Stimulated activated CD4-positive, alpha-beta T cell treated with anti-CD3 and anti-CD28 coated beads, Interleukin-4, amount 100 ng/mL, for 1 hour (primary cell): ENCODE measurements at regions not wholly inside any gene's neighbourhood (a gene's known extent, or its start where the extent isn't known, plus 50 kb on each side); places are given as distances from the start of the nearest gene placed in this dataset.

Experiments
- DNase-seq: peaks from one replicate; pipeline ENCODE4 v3.0.0-alpha.2; 2020

DNA sequence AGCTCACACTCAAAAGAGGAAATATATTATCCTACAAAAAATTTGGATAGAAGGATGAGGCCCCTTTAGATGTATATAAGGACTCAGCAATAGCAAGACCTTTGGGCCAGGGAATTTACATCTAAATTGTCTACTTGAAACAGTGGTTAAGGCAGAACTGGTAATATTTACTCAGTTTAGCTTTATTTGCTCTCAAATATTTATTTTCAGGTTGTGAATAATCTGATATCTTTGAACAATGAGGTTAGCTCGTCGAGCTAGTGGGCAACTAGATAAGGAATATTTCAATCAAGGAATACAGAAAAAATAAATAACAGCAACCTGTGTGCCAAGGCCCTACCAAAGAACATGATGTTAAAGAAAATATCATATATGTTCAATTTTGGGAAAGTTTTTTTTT is 966.3 kb downstream of the DTWD2 start:
- DNase-seq: no peak

DNA sequence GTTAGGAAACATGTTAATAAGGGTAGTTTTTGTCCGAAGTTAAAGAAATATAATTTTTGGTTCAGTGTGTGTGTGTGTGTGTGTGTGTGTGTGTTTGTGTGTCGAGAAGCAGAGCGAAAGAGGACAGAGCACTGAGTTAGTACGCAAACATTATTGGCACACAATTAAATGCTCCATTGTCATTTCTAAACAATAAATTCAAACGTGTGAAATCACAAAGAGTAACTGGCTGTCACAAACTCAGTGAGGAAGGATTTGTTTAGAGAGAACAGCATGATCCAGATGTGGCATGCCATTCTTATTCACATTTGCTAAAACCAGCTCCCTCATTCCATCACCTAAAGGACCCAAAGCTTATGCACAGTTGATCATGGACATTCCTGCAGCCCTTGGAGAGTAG is 970.8 kb downstream of the DTWD2 start:
- no peak for DNase-seq

DNA sequence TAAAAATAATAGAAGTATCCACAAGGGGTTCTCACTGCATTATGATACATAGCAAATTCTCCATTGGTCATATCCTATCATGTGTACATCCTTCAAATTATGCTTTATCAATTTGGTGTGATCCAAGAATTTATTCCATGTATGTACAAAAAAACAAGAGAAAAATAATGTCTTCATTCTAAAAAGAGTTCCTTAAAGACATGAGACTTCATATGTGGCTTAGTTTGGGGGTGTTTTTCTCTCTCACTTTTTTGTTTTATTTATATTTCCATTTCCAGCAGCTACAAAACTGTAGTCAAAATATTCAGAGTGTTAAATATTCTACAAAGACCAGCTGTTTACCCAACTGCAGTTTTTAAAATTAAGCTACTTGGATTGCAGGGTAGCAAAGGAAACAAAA is 972.0 kb downstream of the DTWD2 start:
- DNase-seq: no peak

- no peak for DNase-seq
Observed at GRCh38 chr5:118015511-118015910, 972.8 kb downstream of the DTWD2 start.

- DNase-seq: no peak
Observed at GRCh38 chr5:118009741-118010297, 978.5 kb downstream of the DTWD2 start.

DNA sequence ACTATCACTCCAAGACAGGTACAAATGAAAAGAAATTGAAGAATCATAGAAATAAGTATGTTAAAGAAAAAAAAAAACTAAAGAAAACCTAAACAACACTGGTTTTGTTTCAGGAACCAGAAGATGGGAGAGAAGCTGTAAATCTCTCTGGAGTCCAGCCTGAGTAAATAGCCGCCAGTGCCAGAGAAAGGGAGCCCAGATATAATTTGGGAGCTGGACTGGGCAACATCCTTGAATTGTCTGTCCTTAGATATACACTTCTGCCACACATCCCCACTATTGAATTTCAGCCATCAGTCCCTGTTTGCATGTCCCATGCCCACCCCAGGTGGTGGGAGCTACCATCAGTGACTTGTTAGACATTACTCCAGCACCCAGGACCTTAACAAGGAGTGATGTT is 979.6 kb downstream of the DTWD2 start:
- no peak for DNase-seq

DNA sequence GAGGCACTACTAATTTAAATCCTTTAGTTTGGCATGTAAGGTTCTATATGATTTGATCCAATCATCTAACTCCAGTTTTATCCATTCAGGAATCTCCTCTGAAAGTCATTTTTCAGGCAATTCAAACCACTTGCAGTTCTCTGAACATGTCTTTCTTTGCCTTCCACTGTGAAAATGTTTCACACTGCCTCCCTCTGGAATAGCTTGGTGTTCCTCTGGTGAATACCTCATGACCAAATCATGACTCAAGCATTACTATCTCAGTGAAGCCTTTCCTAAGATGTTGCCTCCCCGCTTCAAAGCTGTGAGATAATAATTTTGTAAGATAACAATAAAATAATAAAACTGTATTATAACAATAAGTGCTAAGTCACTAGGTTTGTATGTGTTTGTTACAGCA is 981.1 kb downstream of the DTWD2 start:
- DNase-seq: no peak

GRCh38 chr5:118006219-118006618 is 982.1 kb downstream of the DTWD2 start:
- DNase-seq: no peak

- no peak for DNase-seq
Observed at GRCh38 chr5:117999939-118000549, 988.3 kb downstream of the DTWD2 start.

DNA sequence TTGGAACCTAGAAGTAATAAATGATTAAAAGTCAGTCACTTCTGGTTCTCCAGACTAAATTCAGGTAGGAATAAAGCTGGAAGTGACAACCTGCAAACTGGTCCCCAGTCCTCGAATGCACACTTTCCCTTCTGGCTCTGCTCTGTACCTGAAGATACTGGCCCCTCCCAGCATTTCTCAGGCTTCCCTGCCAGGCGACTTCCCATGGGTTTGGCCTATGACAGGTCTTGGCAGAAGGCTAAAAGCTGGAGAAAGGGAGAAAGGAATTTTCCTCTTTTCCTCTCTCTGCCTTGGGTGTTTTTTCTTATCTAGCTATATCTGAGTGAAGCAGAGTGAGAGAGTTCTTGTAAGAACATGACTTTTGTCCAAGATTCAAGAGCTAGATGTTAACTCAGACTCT is 1005.7 kb downstream of the DTWD2 start:
- no peak for DNase-seq

DNA sequence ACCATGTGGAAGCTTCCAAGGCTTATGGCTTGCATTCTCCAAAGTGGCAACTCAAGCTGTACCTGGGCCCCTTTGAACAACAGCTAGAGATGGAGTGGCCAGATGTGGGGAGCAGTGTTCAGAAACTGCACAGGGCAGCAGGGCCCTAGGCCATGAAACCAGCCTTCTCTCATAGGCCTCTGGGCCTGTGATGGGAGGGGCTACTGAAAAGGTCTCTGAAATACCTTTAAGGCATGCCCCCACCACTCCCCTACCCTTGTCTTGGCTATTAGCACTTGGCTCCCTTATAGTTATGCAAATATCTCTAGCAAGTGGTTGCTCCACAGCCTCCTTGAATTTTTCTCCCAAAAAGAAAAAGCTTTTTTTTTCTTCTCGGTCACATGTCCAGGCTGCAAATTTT is 1014.6 kb downstream of the DTWD2 start:
- DNase-seq: no peak

DNA sequence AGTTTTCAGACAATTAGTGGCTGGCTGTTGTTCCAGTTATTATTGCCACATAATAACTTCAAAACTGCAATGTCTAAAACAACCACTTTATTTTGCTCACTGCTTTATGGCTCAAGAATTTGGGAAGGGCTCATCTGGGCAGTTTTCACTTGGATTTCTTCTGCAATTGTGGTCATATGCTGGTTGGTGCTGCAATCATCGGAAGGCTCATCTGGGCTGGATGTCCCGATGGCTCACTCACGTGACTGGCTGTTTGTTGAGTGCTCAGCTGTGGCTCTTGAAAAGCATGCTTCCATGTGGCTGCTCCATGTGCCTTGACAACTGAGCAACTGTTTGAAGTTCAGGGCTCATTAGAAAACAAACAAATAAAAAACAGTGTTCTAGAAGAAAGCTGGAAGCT is 1032.5 kb downstream of the DTWD2 start:
- DNase-seq: no peak

- DNase-seq: no peak
Observed at GRCh38 chr5:117954331-117954730, 1034.0 kb downstream of the DTWD2 start.

DNA sequence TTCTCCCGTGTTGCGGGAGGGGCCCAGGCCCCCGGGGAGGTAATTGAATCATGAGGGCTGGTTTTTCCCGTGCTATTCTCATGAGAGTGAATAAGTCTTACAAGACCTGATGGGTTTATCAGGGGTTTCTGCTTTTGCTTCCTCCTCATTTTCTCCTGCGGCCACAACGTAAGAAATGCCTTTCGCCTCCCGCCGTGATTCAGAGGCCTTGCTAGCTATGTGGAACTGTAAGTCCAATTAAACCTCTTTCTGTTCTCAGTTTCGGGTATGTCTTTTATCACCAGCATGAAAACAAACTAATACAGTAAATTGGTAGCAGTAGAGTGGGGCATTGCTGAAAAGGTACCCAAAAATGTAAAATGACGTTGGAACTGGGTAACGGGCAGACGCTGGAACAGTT is 1035.1 kb downstream of the DTWD2 start:
- no peak for DNase-seq

- no peak for DNase-seq
Observed at GRCh38 chr5:117947836-117948235, 1040.5 kb downstream of the DTWD2 start.

GRCh38 chr5:117947121-117947520 is 1041.2 kb downstream of the DTWD2 start:
- no peak for DNase-seq

DNA sequence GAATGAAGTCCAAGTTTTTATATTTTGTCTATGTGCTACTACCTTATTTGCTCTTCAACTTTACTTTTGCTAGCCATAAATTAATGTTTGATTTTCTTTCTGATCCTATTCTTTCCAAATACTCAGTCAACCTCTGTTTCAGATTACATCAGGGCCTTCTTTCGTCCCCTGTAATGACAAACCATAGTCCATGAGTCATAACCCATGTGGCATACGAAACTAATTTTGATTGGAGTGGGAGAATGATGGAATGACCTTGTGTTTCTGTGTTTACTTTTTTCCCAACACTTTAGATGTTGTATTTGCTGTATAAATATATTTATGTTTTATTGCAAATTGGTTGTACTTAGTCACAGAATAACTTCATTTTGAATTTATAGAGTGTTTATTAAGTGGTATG is 1043.1 kb downstream of the DTWD2 start:
- DNase-seq: no peak

DNA sequence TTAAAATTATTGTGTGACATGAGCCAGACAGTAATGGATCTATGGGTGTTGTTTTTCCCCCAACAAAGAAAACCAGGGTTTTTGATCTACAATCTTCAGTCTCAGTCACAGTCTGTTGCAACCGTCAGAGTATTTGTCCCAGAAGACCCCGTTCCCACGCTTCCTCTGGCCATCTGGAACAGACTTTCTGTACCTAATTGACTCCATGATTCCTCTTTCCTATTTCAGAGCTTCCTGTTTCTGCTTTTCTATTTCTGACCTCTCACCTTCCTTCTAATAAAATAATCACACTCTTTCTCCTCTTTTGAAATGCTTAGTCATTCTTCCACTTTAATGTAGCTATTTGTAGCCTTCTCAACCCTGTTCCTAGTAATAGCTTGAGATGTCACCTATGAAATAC is 1044.8 kb downstream of the DTWD2 start:
- DNase-seq: no peak

GRCh38 chr5:117942861-117943519 is 1045.4 kb downstream of the DTWD2 start:
- no peak for DNase-seq

DNA sequence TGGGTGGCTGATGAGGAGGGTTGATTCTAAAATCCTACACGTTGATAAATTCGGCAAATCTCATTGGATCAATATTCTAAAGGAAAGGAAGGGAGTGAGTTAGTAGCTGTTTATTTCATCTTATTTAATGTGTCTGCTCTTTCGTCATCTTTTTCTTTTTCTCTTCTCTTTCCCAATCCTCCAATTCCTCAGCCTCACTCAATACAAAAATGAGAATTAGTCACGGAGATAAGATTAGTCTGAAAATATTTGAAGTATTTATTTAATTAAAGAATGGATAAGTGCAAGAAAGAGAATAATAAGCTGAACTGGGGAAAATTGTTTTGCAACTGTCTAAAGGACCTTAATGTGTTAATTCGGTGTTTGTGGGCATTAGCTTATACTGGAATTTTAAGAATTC is 1095.1 kb downstream of the DTWD2 start:
- DNase-seq: no peak

DNA sequence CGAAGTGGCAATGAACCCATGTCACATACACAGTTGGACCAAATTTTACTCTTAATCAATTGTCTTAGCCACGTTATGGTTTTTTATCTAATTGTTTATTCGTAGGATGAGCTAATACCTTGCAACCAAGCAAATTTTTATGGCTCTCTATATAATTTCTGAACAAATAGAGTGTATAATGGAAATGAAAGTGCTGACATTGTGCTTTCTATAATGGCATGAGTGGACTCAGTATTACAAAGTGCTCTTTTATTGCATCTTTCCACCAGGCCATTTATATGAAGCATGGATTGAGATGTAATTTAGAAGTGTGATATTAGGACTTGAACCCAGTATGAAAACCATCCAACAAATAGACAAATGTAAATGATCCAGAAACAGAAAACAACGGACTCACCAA is 1096.0 kb downstream of the DTWD2 start:
- no peak for DNase-seq

DNA sequence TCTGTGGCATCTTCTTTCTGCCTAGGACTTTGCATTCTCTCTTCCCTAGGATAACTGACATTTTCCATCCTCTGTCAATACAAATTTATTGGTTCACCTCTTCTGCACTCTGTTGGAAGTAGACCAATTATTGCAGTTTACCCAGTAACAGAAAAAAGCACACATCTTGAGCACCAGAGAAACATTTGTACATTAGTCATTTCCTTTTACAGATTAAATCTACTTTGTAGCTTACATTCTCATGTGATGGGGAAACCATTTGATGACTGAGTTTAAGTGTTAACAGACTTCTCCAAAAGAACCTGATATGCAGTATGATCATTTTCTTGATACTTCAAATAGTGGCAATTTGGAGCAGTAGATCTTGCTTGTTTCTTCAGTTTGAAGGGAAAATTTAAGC is 1098.8 kb downstream of the DTWD2 start:
- DNase-seq: no peak

- DNase-seq: no peak
Observed at GRCh38 chr5:117888688-117889087, 1099.7 kb downstream of the DTWD2 start.

DNA sequence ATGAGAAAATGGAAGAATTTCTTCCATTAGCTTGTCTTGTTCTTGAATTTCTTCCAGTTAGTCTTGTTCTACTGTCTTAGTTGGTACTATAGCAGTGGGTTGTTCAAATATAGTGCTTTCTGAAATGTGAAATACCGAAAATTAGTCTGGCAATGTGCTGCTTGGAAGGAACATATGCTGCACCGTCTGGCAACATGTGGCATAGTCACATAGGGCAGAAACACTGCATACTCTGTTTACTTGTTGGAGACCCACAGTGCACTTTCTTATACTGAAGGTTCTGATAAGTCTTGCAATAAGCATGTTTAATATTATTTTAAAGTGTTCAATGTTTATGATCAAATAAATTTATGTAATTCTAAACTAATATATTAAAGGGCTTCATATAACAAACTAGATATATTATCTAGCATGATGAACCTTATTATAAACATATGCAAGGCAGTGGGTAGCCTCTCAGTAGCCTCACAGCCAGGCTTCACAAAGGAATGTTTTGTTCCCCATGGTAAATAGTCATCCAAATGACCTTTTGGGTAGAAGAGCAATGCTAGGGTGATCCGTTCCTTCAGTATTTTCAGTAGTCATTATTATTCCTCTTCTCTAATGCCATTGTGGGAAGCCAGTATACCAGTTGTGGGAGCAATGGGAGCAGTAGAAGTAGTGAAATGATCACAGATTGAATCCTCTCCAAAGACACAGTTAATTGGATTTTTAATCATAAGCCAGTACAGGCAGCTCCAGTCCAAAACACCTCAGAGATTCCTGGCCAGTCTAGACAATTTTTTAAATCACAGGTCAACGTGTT is 1106.7 kb downstream of the DTWD2 start:
- no peak for DNase-seq
